HepG2 (cell line): ENCODE measurements at regions not wholly inside any gene's neighbourhood (a gene's known extent, or its start where the extent isn't known, plus 50 kb on each side); places are given as distances from the start of the nearest gene placed in this dataset.

Source experiments
- CAMTA2 ChIP-seq: sonication (generic); formaldehyde crosslinking; IDR thresholded peaks from 2 replicates; pipeline ENCODE4 v1.4.0; 2020; ENCODE audit warnings: mild to moderate bottlenecking, missing genetic modification reagents, borderline replicate concordance
- FOSL2 ChIP-seq: sonication (generic); formaldehyde crosslinking; IDR thresholded peaks from 2 replicates; pipeline ENCODE4 v1.4.0; 2020; ENCODE audit warnings: missing genetic modification reagents
- GABPB1 ChIP-seq: IDR thresholded peaks from 2 replicates; pipeline ENCODE4 v1.6.1; 2016; ENCODE audit warnings: mild to moderate bottlenecking, missing genetic modification reagents, moderate library complexity, missing compliant biosample characterization
- MXD4 ChIP-seq: IDR thresholded peaks from 2 replicates; pipeline ENCODE4 v1.6.1; 2016; ENCODE audit warnings: mild to moderate bottlenecking, missing biosample characterization, missing genetic modification reagents
- NONO ChIP-seq, 2 experiments: fragments of 450-650 bp in 1 of 2; sonication (generic) in 1 of 2; formaldehyde crosslinking in 1 of 2; IDR thresholded peaks in 1 of 2; conservative IDR thresholded peaks in 1 of 2; 2 replicates each; pipeline versions ENCODE4 v1.6.1 to v1.8.0; 2017 to 2022; ENCODE audit warnings: mild to moderate bottlenecking in 1 of 2, missing genetic modification reagents in 1 of 2, moderate library complexity in 1 of 2
- PRMT3 ChIP-seq: sonication (generic); formaldehyde crosslinking; IDR thresholded peaks from 2 replicates; pipeline ENCODE4 v1.8.1; 2022; ENCODE audit warnings: low read depth, mild to moderate bottlenecking, moderate library complexity, missing genetic modification reagents, borderline replicate concordance
- UBTF ChIP-seq: sonication (generic); formaldehyde crosslinking; IDR thresholded peaks from 2 replicates; pipeline ENCODE4 v1.4.0; 2020; ENCODE audit warnings: mild to moderate bottlenecking, missing genetic modification reagents
- ZNF552 ChIP-seq: sonication (generic); formaldehyde crosslinking; IDR thresholded peaks from 2 replicates; pipeline ENCODE4 v1.9.0; 2022; ENCODE audit warnings: missing genetic modification reagents, mild to moderate bottlenecking, borderline replicate concordance
- ZNF703 ChIP-seq: sonication (generic); formaldehyde crosslinking; IDR thresholded peaks from 2 replicates; pipeline ENCODE4 v1.5.1; 2020; ENCODE audit warnings: missing genetic modification reagents, mild to moderate bottlenecking, moderate library complexity, borderline replicate concordance
- ZNF772 ChIP-seq: sonication (generic); formaldehyde crosslinking; IDR thresholded peaks from 2 replicates; pipeline ENCODE4 v1.5.0; 2020; ENCODE audit warnings: mild to moderate bottlenecking, missing genetic modification reagents
- TF ChIP-seq, protein P1 (sequence below): sonication (generic); formaldehyde crosslinking; IDR thresholded peaks from 2 replicates; pipeline ENCODE4 v1.5.0; 2020; ENCODE audit warnings: missing genetic modification reagents

DNA sequence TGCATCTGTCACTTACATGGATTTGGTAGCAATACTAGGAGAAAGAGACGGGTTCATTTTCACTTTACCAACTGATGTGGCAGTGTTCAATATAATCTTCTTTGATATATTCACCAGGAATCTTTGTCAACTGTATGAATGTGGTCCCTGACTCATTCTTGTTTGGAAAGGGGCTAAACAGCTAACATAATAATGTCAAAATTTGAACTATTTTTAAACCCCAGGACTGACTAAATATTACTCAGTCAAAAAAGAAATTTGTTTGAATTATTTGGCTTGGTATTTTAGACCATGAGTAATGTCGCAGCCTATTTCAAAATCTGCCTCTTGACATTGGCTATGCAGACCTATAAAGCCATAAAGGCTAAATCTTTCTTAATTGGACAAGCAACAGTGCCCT lies 413.7 kb upstream of the RGPD4 start (continued):
- TF ChIP-seq ZNF552 (CRISPR knock-in tag): no peak
- no peak for TF ChIP-seq CAMTA2
- TF ChIP-seq MXD4 (CRISPR knock-in tag): no peak
- TF ChIP-seq UBTF (CRISPR knock-in tag): no peak
- no peak for TF ChIP-seq ZNF703 (CRISPR knock-in tag)
- no peak for TF ChIP-seq NONO (IDR thresholded peaks at IDR 0.05)
- TF ChIP-seq NONO (CRISPR knock-in tag; conservative IDR thresholded peaks at IDR 0.05): no peak
- TF ChIP-seq GABPB1: no peak
- TF ChIP-seq, protein P1, sequence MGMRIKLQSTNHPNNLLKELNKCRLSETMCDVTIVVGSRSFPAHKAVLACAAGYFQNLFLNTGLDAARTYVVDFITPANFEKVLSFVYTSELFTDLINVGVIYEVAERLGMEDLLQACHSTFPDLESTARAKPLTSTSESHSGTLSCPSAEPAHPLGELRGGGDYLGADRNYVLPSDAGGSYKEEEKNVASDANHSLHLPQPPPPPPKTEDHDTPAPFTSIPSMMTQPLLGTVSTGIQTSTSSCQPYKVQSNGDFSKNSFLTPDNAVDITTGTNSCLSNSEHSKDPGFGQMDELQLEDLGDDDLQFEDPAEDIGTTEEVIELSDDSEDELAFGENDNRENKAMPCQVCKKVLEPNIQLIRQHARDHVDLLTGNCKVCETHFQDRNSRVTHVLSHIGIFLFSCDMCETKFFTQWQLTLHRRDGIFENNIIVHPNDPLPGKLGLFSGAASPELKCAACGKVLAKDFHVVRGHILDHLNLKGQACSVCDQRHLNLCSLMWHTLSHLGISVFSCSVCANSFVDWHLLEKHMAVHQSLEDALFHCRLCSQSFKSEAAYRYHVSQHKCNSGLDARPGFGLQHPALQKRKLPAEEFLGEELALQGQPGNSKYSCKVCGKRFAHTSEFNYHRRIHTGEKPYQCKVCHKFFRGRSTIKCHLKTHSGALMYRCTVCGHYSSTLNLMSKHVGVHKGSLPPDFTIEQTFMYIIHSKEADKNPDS (CRISPR knock-in tag): no peak
- TF ChIP-seq ZNF772 (CRISPR knock-in tag): no peak
- TF ChIP-seq FOSL2 (CRISPR knock-in tag): no peak
- no peak for TF ChIP-seq PRMT3 (CRISPR knock-in tag)
- TF ChIP-seq, all 625 proteins: peak for 0
